Activated CD4-positive, alpha-beta T cell treated with anti-CD3 and anti-CD28 coated beads, Interleukin-10, Interleukin-2, amounts not matched to agents 100 ng/mL and 50 ng/mL, durations not matched to agents 16 hours and 8 hours (primary cell): ENCODE measurements at regions not wholly inside any gene's neighbourhood (a gene's known extent, or its start where the extent isn't known, plus 50 kb on each side); places are given as distances from the start of the nearest gene placed in this dataset.
A peak's percentile ranks its signal among the peaks of the same experiment; 100 is the strongest.
"Not testable (repeated sequence)": the region's sequence is repeated elsewhere in the genome, so short reads cannot be mapped to it uniquely, and the experiment has no call there.

Source experiments
- DNase-seq: peaks from one replicate; pipeline ENCODE4 v3.0.0-alpha.2; 2020

GRCh38 chr3:152198665-152199064 lies 70.1 kb upstream of the MBNL1 start:
- no peak for DNase-seq

GRCh38 chr3:152199102-152199840 lies 69.5 kb upstream of the MBNL1 start:
- DNase-seq, result peak; percentile 56

GRCh38 chr3:152200476-152201420 lies 68.0 kb upstream of the MBNL1 start:
- no peak for DNase-seq

GRCh38 chr3:152202976-152203626 lies 65.6 kb upstream of the MBNL1 start:
- DNase-seq, result peak; percentile 53

- DNase-seq, result no peak
These were observed 65.1 kb upstream of the MBNL1 start for GRCh38 chr3:152203652-152204051.

GRCh38 chr3:152204218-152204617 lies 64.5 kb upstream of the MBNL1 start:
- DNase-seq, result peak; percentile 55

- DNase-seq, result no peak
These were observed 63.6 kb upstream of the MBNL1 start for GRCh38 chr3:152205097-152205593.

GRCh38 chr3:152206243-152206760 lies 62.4 kb upstream of the MBNL1 start:
- DNase-seq, result no peak

GRCh38 chr3:152208439-152208838 lies 60.3 kb upstream of the MBNL1 start:
- DNase-seq, result no peak

- peak; percentile 65 for DNase-seq
These were observed 59.7 kb upstream of the MBNL1 start for GRCh38 chr3:152209060-152209459.

- DNase-seq, result peak; percentile 62
These were observed 59.0 kb upstream of the MBNL1 start for GRCh38 chr3:152209776-152210175.

- DNase-seq, result no peak
These were observed 58.0 kb upstream of the MBNL1 start for GRCh38 chr3:152210697-152211096.

- DNase-seq, result no peak
These were observed 57.1 kb upstream of the MBNL1 start for GRCh38 chr3:152211655-152212054.

- no peak for DNase-seq
These were observed 55.5 kb upstream of the MBNL1 start for GRCh38 chr3:152213203-152213602.

- DNase-seq, result no peak
These were observed 54.8 kb upstream of the MBNL1 start for GRCh38 chr3:152213938-152214337.

- not testable (repeated sequence) for DNase-seq
These were observed 51.5 kb upstream of the MBNL1 start for GRCh38 chr3:152216960-152217865.

GRCh38 chr3:152218602-152219001 lies 50.1 kb upstream of the MBNL1 start:
- DNase-seq, result no peak
